OCI-LY3 (cell line): ENCODE measurements at regions not wholly inside any gene's neighbourhood (a gene's known extent, or its start where the extent isn't known, plus 50 kb on each side); places are given as distances from the start of the nearest gene placed in this dataset.

Source experiments
- H2AFZ ChIP-seq: fragments of 200-600, 300-600 bp; shearing (Covaris generic); 2 replicates; pipeline ENCODE4 v1.6.0; 2014; ENCODE audit warnings: antibody characterized with exemption, low read depth, low read length
- H3K27ac ChIP-seq: fragments of 200-600, 300-600 bp; sonication (generic); 2 replicates; pipeline ENCODE4 v1.5.1; 2014; ENCODE audit warnings: mild to moderate bottlenecking, low read length, moderate library complexity, mixed read lengths
- H3K27me3 ChIP-seq: fragments of 200-600, 300-600 bp; sonication (generic); 2 replicates; pipeline ENCODE4 v1.6.1; 2014; ENCODE audit warnings: low read depth, low read length, mixed read lengths
- H3K36me3 ChIP-seq: fragments of 200-600, 300-600 bp; sonication (generic); replicated peaks from 2 replicates; pipeline ENCODE3; 2014; ENCODE audit warnings: low read depth, low read length, mixed read lengths
- H3K4me1 ChIP-seq: fragments of 300-600, 200-600 bp; sonication (generic); 2 replicates; pipeline ENCODE4 v1.6.1; 2014; ENCODE audit warnings: low read length, mixed read lengths
- H3K4me2 ChIP-seq: fragments of 200-600, 300-600 bp; sonication (generic); 2 replicates; pipeline ENCODE4 v1.6.1; 2014; ENCODE audit warnings: low read length, mixed read lengths
- H3K4me3 ChIP-seq: fragments of 300-600, 200-600 bp; sonication (generic); 2 replicates; pipeline ENCODE4 v1.5.1; 2014; ENCODE audit warnings: antibody characterized with exemption, mild to moderate bottlenecking, low read length, moderate library complexity
- H3K79me2 ChIP-seq: fragments of 300-600, 200-600 bp; shearing (Covaris generic); 2 replicates; pipeline ENCODE4 v1.6.1; 2014; ENCODE audit warnings: mild to moderate bottlenecking, low read length, mixed read lengths
- H3K9ac ChIP-seq: fragments of 300-600, 200-600 bp; shearing (Covaris generic); 2 replicates; pipeline ENCODE4 v1.6.0; 2014; ENCODE audit warnings: mild to moderate bottlenecking, low read length, moderate library complexity
- H3K9me3 ChIP-seq: fragments of 200-600, 300-600 bp; shearing (Covaris generic); 2 replicates; pipeline ENCODE4 v1.6.1; 2014; ENCODE audit warnings: low read length, mixed read lengths; ENCODE audit not compliant: insufficient read depth
- H4K20me1 ChIP-seq: fragments of 200-600, 300-600 bp; sonication (generic); 2 replicates; pipeline ENCODE4 v1.6.1; 2016; ENCODE audit warnings: low read length, mixed read lengths; ENCODE audit not compliant: insufficient read depth
- EZH2phosphoT487 ChIP-seq: fragments of 200-600 bp; shearing (Covaris generic); IDR thresholded peaks from 2 replicates; pipeline ENCODE4 v1.6.1; 2018; ENCODE audit warnings: antibody characterized with exemption, mixed run types, low read depth
- TF ChIP-seq, protein P1 (sequence below): fragments of 200-600, 300-600 bp; sonication (generic); IDR thresholded peaks from 2 replicates; pipeline ENCODE4 v1.5.1; 2014; ENCODE audit warnings: antibody characterized with exemption, low read length, low read depth

- H3K9ac ChIP-seq: peak overlapping the region; percentile 40
- TF ChIP-seq EZH2phosphoT487: no peak
- TF ChIP-seq, protein P1, sequence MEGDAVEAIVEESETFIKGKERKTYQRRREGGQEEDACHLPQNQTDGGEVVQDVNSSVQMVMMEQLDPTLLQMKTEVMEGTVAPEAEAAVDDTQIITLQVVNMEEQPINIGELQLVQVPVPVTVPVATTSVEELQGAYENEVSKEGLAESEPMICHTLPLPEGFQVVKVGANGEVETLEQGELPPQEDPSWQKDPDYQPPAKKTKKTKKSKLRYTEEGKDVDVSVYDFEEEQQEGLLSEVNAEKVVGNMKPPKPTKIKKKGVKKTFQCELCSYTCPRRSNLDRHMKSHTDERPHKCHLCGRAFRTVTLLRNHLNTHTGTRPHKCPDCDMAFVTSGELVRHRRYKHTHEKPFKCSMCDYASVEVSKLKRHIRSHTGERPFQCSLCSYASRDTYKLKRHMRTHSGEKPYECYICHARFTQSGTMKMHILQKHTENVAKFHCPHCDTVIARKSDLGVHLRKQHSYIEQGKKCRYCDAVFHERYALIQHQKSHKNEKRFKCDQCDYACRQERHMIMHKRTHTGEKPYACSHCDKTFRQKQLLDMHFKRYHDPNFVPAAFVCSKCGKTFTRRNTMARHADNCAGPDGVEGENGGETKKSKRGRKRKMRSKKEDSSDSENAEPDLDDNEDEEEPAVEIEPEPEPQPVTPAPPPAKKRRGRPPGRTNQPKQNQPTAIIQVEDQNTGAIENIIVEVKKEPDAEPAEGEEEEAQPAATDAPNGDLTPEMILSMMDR: no peak
Observed at GRCh38 chr3:144109944-144110343, 138.3 kb downstream of the DIPK2A start.

DNA sequence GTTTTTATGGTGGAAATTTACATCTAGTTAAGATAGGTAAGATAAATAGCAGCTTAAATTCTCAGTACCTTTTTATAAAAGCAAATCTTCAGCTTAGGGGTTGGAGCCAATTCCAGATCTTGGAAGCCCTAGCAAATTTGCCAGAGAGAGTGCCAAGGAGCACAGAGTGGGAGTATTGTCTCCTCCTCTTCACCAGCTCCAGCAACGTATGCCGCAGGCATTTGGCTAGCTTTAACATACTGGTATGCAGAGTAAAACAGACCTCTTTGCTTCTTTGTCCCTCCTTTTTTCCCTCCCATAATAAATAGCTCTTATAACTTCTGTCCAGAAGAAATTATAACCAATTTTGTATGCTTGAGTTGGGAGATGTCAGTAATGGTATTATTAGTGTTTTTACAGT, 140.4 kb downstream of the DIPK2A start:
- peaks cover 3% of the 10 kb centered on the region for H3K36me3 ChIP-seq
- H2AFZ ChIP-seq: no peak overlapping the region
- no peaks in the 10 kb centered on the region for H3K9me3 ChIP-seq
- no peaks in the 10 kb centered on the region for H3K27me3 ChIP-seq
- H3K79me2 ChIP-seq: peaks cover 8% of the 10 kb centered on the region; the same call in 1 of the 2 replicates
- no peak overlapping the region for H3K4me2 ChIP-seq
- no peak overlapping the region for H3K27ac ChIP-seq
- H3K9ac ChIP-seq: no peak overlapping the region
- no peak for TF ChIP-seq EZH2phosphoT487
- TF ChIP-seq, protein P1: no peak
- H4K20me1 ChIP-seq: no peaks in the 10 kb centered on the region
- no peak overlapping the region for H3K4me3 ChIP-seq
- H3K4me1 ChIP-seq: peaks cover 24% of the 10 kb centered on the region

More at GRCh38 chr3:144109944-144110343, 138.3 kb downstream of the DIPK2A start:
- Histone ChIP-seq H3K4me3 (peak overlapping the region; percentile 44), H4K20me1 (no peaks in the 10 kb centered on the region), H3K27me3 (no peaks in the 10 kb centered on the region), H3K4me1 (peaks cover 23% of the 10 kb centered on the region), H2AFZ (peak overlapping the region; percentile 79), H3K9me3 (no peaks in the 10 kb centered on the region), H3K79me2 (peaks cover 7% of the 10 kb centered on the region; the same call in 1 of the 2 replicates), H3K4me2 (peak overlapping the region; percentile 64), H3K36me3 (no peaks in the 10 kb centered on the region), H3K27ac (peak overlapping the region; percentile 66)

DNA sequence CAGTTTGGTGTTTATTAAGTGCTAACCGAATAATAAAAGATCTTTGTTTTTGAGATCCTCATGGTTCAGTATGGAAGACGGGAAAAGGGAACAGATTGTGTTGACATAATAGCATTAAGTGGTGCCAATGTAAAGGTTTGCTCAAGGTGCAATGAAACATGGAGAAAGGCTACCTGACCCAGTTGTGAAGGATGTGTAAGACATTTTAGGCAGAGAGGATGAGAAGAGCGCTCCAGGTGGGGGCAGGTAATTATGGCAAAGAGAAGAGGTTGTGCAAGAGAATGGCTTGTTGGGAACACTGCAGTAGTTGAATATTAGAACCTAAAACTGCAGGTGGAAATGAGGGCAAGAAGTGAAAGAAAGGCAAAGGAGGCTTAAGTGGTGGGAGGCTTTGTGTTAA, 140.8 kb downstream of the DIPK2A start:
- peaks cover 3% of the 10 kb centered on the region for H3K36me3 ChIP-seq
- H3K79me2 ChIP-seq: peaks cover 8% of the 10 kb centered on the region; the same call in 1 of the 2 replicates
- no peak overlapping the region for H3K27ac ChIP-seq
- H3K4me2 ChIP-seq: no peak overlapping the region
- H2AFZ ChIP-seq: no peak overlapping the region
- H4K20me1 ChIP-seq: no peaks in the 10 kb centered on the region
- H3K4me3 ChIP-seq: no peak overlapping the region
- H3K9ac ChIP-seq: no peak overlapping the region
- no peaks in the 10 kb centered on the region for H3K27me3 ChIP-seq
- no peak for TF ChIP-seq EZH2phosphoT487
- TF ChIP-seq, protein P1: no peak
- no peaks in the 10 kb centered on the region for H3K9me3 ChIP-seq
- peaks cover 24% of the 10 kb centered on the region for H3K4me1 ChIP-seq

DNA sequence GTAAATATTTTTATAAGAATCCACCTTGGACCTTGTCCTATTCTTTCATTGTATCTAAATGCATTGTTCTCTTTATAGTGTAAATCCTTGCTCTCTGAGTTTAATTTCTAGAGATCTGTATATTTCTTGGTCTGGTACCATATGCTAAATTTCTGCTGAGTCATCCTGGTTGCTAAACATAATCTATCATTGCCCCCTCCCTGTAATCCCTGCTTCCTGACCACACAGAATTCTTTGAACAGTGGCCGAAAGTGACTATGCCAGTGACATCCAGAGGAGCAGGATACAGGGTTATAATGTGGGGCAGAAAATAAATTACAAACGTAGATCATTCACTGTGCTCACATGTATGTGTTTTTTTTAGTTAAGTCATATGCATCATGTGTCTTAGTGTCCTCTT, 143.1 kb downstream of the DIPK2A start:
- no peaks in the 10 kb centered on the region for H3K27me3 ChIP-seq
- H3K36me3 ChIP-seq: peaks cover 3% of the 10 kb centered on the region
- H2AFZ ChIP-seq: no peak overlapping the region
- H3K79me2 ChIP-seq: peaks cover 8% of the 10 kb centered on the region; the same call in 1 of the 2 replicates
- H3K27ac ChIP-seq: no peak overlapping the region
- no peak overlapping the region for H3K4me2 ChIP-seq
- no peak overlapping the region for H3K4me3 ChIP-seq
- H4K20me1 ChIP-seq: no peaks in the 10 kb centered on the region
- TF ChIP-seq EZH2phosphoT487: no peak
- TF ChIP-seq, protein P1: no peak
- no peaks in the 10 kb centered on the region for H3K9me3 ChIP-seq
- peaks cover 18% of the 10 kb centered on the region for H3K4me1 ChIP-seq
- no peak overlapping the region for H3K9ac ChIP-seq
